ENCODE measurements at regions not wholly inside any gene's neighbourhood (a gene's known extent, or its start where the extent isn't known, plus 50 kb on each side); places are given as distances from the start of the nearest gene placed in this dataset.

DNA sequence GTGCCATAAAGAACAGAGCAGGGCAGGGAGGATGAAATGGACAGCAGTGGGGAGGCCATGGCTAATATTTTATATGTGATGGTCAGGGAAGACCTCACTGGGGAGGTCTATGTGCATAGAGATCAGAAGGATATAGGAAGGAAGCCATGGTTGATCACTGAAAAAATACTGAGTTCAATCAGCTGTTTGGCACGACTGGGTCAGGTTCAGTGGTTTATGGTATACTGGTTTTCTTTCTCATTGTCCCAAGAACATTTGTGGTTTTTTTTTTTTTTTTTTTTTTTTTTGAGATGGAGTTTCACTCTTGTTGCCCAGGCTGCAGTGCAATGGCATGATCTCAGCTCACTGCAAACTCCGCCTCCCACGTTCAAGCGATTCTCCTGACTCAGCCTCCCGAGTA is 78.3 kb upstream of the TIAM2 start:
- H3K27ac ChIP-seq (ENCODE audit: insufficient read depth, low read length): no peak overlapping the region
- no peak overlapping the region for H3K4me3 ChIP-seq (replicated peaks in 1 of 4; ENCODE audit: control extremely low read depth in 1 of 4, insufficient read depth in 1 of 4, low read depth in 3 of 4, low read length in 4 of 4)
- H4K20me1 ChIP-seq (ENCODE audit: control insufficient read depth, extremely low read depth, insufficient read depth, low read length): no peaks in the 10 kb centered on the region
- H3K9ac ChIP-seq (ENCODE audit: insufficient read depth, low read length): no peak overlapping the region
- no peaks in the 10 kb centered on the region for H3K36me3 ChIP-seq (ENCODE audit: control insufficient read depth, insufficient read depth, low read length)
- TF ChIP-seq, protein P1, sequence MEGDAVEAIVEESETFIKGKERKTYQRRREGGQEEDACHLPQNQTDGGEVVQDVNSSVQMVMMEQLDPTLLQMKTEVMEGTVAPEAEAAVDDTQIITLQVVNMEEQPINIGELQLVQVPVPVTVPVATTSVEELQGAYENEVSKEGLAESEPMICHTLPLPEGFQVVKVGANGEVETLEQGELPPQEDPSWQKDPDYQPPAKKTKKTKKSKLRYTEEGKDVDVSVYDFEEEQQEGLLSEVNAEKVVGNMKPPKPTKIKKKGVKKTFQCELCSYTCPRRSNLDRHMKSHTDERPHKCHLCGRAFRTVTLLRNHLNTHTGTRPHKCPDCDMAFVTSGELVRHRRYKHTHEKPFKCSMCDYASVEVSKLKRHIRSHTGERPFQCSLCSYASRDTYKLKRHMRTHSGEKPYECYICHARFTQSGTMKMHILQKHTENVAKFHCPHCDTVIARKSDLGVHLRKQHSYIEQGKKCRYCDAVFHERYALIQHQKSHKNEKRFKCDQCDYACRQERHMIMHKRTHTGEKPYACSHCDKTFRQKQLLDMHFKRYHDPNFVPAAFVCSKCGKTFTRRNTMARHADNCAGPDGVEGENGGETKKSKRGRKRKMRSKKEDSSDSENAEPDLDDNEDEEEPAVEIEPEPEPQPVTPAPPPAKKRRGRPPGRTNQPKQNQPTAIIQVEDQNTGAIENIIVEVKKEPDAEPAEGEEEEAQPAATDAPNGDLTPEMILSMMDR (conservative IDR thresholded peaks at IDR 0.05 in 1 of 2, IDR thresholded peaks at IDR 0.05 in 1 of 2; ENCODE audit: low read depth in 1 of 2, low read length in 2 of 2): no peak
- no peak for TF ChIP-seq EZH2 (IDR thresholded peaks at IDR 0.05; ENCODE audit: low read length, missing control alignments)
- H3K4me2 ChIP-seq (ENCODE audit: extremely low read depth, insufficient read depth, low read length): no peak overlapping the region
- no peak overlapping the region for H2AFZ ChIP-seq (ENCODE audit: low read length)
- H3K4me1 ChIP-seq (ENCODE audit: control insufficient read depth, extremely low read depth, insufficient read depth, low read length): no peaks in the 10 kb centered on the region
- no peaks in the 10 kb centered on the region for H3K27me3 ChIP-seq (ENCODE audit: control insufficient read depth, insufficient read depth, low read length)
- no peaks in the 10 kb centered on the region for H3K9me3 ChIP-seq (ENCODE audit: control insufficient read depth, insufficient read depth, low read depth, low read length)
- DNase-seq (ENCODE audit: low read depth in 2 of 2): no peak
- no peaks in the 10 kb centered on the region for H3K79me2 ChIP-seq (ENCODE audit: control insufficient read depth, insufficient read depth, low read length)

DNA sequence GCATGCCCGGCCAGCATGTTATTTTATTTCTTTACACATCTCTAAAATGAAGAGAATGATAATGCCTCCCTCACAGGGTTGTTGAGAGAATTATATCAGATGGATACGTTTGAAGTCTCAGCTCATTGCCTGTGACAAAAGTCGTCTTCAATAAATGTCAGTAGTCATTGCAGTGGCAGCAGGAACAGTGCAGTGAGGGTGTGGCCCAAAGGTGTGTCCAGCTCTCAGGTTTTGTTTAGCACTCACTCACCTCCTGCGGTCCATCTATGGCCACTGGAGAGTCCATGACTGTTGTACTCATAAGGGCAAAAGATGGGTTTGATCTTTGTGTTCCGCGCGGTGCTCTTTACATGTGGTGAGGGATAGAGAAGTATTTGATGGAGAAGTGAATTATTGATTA is 77.2 kb upstream of the TIAM2 start:
- H3K9ac ChIP-seq (ENCODE audit: insufficient read depth, low read length): no peak overlapping the region
- H3K9me3 ChIP-seq (ENCODE audit: control insufficient read depth, insufficient read depth, low read depth, low read length): no peaks in the 10 kb centered on the region
- H4K20me1 ChIP-seq (ENCODE audit: control insufficient read depth, extremely low read depth, insufficient read depth, low read length): no peaks in the 10 kb centered on the region
- no peaks in the 10 kb centered on the region for H3K4me1 ChIP-seq (ENCODE audit: control insufficient read depth, extremely low read depth, insufficient read depth, low read length)
- no peaks in the 10 kb centered on the region for H3K79me2 ChIP-seq (ENCODE audit: control insufficient read depth, insufficient read depth, low read length)
- H3K27me3 ChIP-seq (ENCODE audit: control insufficient read depth, insufficient read depth, low read length): no peaks in the 10 kb centered on the region
- H3K4me2 ChIP-seq (ENCODE audit: extremely low read depth, insufficient read depth, low read length): no peak overlapping the region
- no peak overlapping the region for H3K4me3 ChIP-seq (replicated peaks in 1 of 4; ENCODE audit: control extremely low read depth in 1 of 4, insufficient read depth in 1 of 4, low read depth in 3 of 4, low read length in 4 of 4)
- no peaks in the 10 kb centered on the region for H3K36me3 ChIP-seq (ENCODE audit: control insufficient read depth, insufficient read depth, low read length)
- no peak for DNase-seq (ENCODE audit: low read depth in 2 of 2)
- no peak overlapping the region for H2AFZ ChIP-seq (ENCODE audit: low read length)
- H3K27ac ChIP-seq (ENCODE audit: insufficient read depth, low read length): no peak overlapping the region
- TF ChIP-seq EZH2 (IDR thresholded peaks at IDR 0.05; ENCODE audit: low read length, missing control alignments): no peak
- TF ChIP-seq, protein P1 (conservative IDR thresholded peaks at IDR 0.05 in 1 of 2, IDR thresholded peaks at IDR 0.05 in 1 of 2; ENCODE audit: low read depth in 1 of 2, low read length in 2 of 2): no peak

DNA sequence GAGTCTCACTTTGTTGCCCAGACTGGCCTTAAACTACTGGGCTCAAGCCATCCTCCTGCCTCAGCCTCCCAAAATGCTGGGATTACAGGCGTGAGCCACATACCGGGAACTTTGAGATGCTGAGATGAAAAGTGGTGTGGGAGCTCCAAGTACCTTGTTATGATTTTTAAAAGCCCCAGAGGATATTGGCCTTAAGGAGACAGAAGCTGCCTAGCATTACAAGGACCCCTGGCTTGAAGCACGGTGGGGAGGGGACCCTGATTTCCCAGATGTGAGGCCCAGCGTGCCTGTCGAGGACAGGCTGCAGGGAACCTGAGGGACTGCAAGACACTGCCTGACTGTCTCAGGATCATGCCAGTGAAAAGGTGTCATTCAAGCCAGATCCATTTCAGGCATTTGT is 75.3 kb upstream of the TIAM2 start:
- Histone ChIP-seq H3K27ac (ENCODE audit: insufficient read depth, low read length) (no peak overlapping the region), H3K4me3 (replicated peaks in 1 of 4; ENCODE audit: control extremely low read depth in 1 of 4, insufficient read depth in 1 of 4, low read depth in 3 of 4, low read length in 4 of 4) (no peak overlapping the region), H3K4me2 (ENCODE audit: extremely low read depth, insufficient read depth, low read length) (no peak overlapping the region), H3K79me2 (ENCODE audit: control insufficient read depth, insufficient read depth, low read length) (no peaks in the 10 kb centered on the region), H3K9me3 (ENCODE audit: control insufficient read depth, insufficient read depth, low read depth, low read length) (no peaks in the 10 kb centered on the region), H3K27me3 (ENCODE audit: control insufficient read depth, insufficient read depth, low read length) (no peaks in the 10 kb centered on the region), H4K20me1 (ENCODE audit: control insufficient read depth, extremely low read depth, insufficient read depth, low read length) (no peaks in the 10 kb centered on the region), H3K9ac (ENCODE audit: insufficient read depth, low read length) (no peak overlapping the region), H3K4me1 (ENCODE audit: control insufficient read depth, extremely low read depth, insufficient read depth, low read length) (no peaks in the 10 kb centered on the region), H3K36me3 (ENCODE audit: control insufficient read depth, insufficient read depth, low read length) (no peaks in the 10 kb centered on the region), H2AFZ (ENCODE audit: low read length) (no peak overlapping the region)
- no peak for TF ChIP-seq EZH2 (IDR thresholded peaks at IDR 0.05; ENCODE audit: low read length, missing control alignments)
- TF ChIP-seq, protein P1 (conservative IDR thresholded peaks at IDR 0.05 in 1 of 2, IDR thresholded peaks at IDR 0.05 in 1 of 2; ENCODE audit: low read depth in 1 of 2, low read length in 2 of 2): no peak
- DNase-seq (ENCODE audit: low read depth in 2 of 2): no peak

Data from fibroblast of lung (primary cell).